H9 (cell line): ENCODE measurements at regions not wholly inside any gene's neighbourhood (a gene's known extent, or its start where the extent isn't known, plus 50 kb on each side); places are given as distances from the start of the nearest gene placed in this dataset.

Experiments used
- DNase-seq: peaks from one replicate; pipeline ENCODE4 v3.0.0-alpha.2; 2017
- H2AFZ ChIP-seq: one replicate; pipeline ENCODE4 v1.6.1; 2013; ENCODE audit warnings: mild to moderate bottlenecking, low read length, control low read depth, moderate library complexity
- H2AK5ac ChIP-seq: 2 replicates; pipeline ENCODE4 v1.6.1; 2013; ENCODE audit warnings: low read length, control low read depth, mixed read lengths; ENCODE audit not compliant: insufficient read length
- H2BK120ac ChIP-seq: one replicate; pipeline ENCODE4 v1.6.1; 2013; ENCODE audit warnings: low read depth, mild to moderate bottlenecking, low read length, control low read depth, inconsistent platforms; ENCODE audit not compliant: poor library complexity, severe bottlenecking
- H2BK12ac ChIP-seq: 2 replicates; pipeline ENCODE4 v1.6.1; 2013; ENCODE audit warnings: low read length, control low read depth, mixed read lengths, low read depth; ENCODE audit not compliant: insufficient read length
- H2BK15ac ChIP-seq: 2 replicates; pipeline ENCODE4 v1.6.1; 2013; ENCODE audit warnings: low read depth, low read length, control low read depth
- H2BK20ac ChIP-seq: one replicate; pipeline ENCODE4 v1.6.1; 2013; ENCODE audit warnings: low read depth, mild to moderate bottlenecking, low read length, control low read depth, inconsistent platforms; ENCODE audit not compliant: poor library complexity, severe bottlenecking
- H2BK5ac ChIP-seq: 2 replicates; pipeline ENCODE4 v1.6.1; 2013; ENCODE audit warnings: low read length, control low read depth, mixed read lengths; ENCODE audit not compliant: insufficient read length
- H3K14ac ChIP-seq: 2 replicates; pipeline ENCODE4 v1.6.1; 2013; ENCODE audit warnings: low read length, control low read depth; ENCODE audit not compliant: insufficient read depth
- H3K18ac ChIP-seq: 2 replicates; pipeline ENCODE4 v1.6.1; 2013; ENCODE audit warnings: low read depth, mild to moderate bottlenecking, mixed read lengths, low read length, control low read depth; ENCODE audit not compliant: insufficient read length
- H3K23ac ChIP-seq: 2 replicates; pipeline ENCODE4 v1.6.1; 2013; ENCODE audit warnings: low read length, control low read depth, mixed read lengths, low read depth; ENCODE audit not compliant: insufficient read length
- H3K23me2 ChIP-seq: 2 replicates; pipeline ENCODE4 v1.6.1; 2013; ENCODE audit warnings: low read depth, mild to moderate bottlenecking, mixed read lengths, low read length, control low read depth; ENCODE audit not compliant: insufficient read length, poor library complexity, severe bottlenecking
- H3K27ac ChIP-seq: 2 replicates; pipeline ENCODE4 v1.5.1; 2013; ENCODE audit warnings: low read length, control low read depth, mixed read lengths, low read depth; ENCODE audit not compliant: insufficient read length
- H3K27me3 ChIP-seq: 2 replicates; pipeline ENCODE4 v1.6.1; 2013; ENCODE audit warnings: low read length, control low read depth, inconsistent platforms; ENCODE audit not compliant: insufficient read depth
- H3K4ac ChIP-seq: 2 replicates; pipeline ENCODE4 v1.6.1; 2013; ENCODE audit warnings: low read depth, mild to moderate bottlenecking, control low read depth, inconsistent platforms, low read length, moderate library complexity
- H3K4me1 ChIP-seq: 2 replicates; pipeline ENCODE4 v1.6.1; 2013; ENCODE audit warnings: low read length, control low read depth, inconsistent platforms; ENCODE audit not compliant: insufficient read depth
- H3K4me2 ChIP-seq: 2 replicates; pipeline ENCODE4 v1.6.1; 2013; ENCODE audit warnings: low read length, control low read depth, mixed read lengths; ENCODE audit not compliant: insufficient read length, insufficient read depth
- H3K56ac ChIP-seq: 2 replicates; pipeline ENCODE4 v1.6.1; 2013; ENCODE audit warnings: low read depth, mild to moderate bottlenecking, mixed read lengths, low read length, control low read depth; ENCODE audit not compliant: insufficient read length
- H3K79me1 ChIP-seq: 2 replicates; pipeline ENCODE4 v1.6.1; 2013; ENCODE audit warnings: low read depth, mild to moderate bottlenecking, moderate library complexity, low read length, control low read depth, inconsistent platforms; ENCODE audit not compliant: insufficient read depth, poor library complexity, severe bottlenecking
- H3K79me2 ChIP-seq: 2 replicates; pipeline ENCODE4 v1.6.1; 2013; ENCODE audit warnings: low read length, control low read depth, inconsistent platforms; ENCODE audit not compliant: insufficient read depth
- H3K9ac ChIP-seq: 2 replicates; pipeline ENCODE4 v1.6.1; 2013; ENCODE audit warnings: low read length, control low read depth, mixed read lengths; ENCODE audit not compliant: insufficient read length; ENCODE audit errors: extremely low read depth
- H3K9me3 ChIP-seq: one replicate; pipeline ENCODE4 v1.6.1; 2013; ENCODE audit warnings: low read depth, low read length, inconsistent platforms; ENCODE audit not compliant: control insufficient read depth
- H3T11ph ChIP-seq: one replicate; pipeline ENCODE4 v1.6.1; 2013; ENCODE audit warnings: mild to moderate bottlenecking, low read length, control low read depth, inconsistent platforms
- H4K20me1 ChIP-seq: one replicate; pipeline ENCODE4 v1.6.1; 2013; ENCODE audit not compliant: control insufficient read depth, insufficient read length, insufficient read depth
- H4K5ac ChIP-seq: 2 replicates; pipeline ENCODE4 v1.6.1; 2013; ENCODE audit warnings: low read depth, mild to moderate bottlenecking, mixed read lengths, low read length, control low read depth; ENCODE audit not compliant: insufficient read length
- H4K8ac ChIP-seq: replicated peaks from 2 replicates; pipeline ENCODE4 v1.6.1; 2013; ENCODE audit warnings: low read length, control low read depth, mixed read lengths, low read depth; ENCODE audit not compliant: insufficient read length
- H4K91ac ChIP-seq: 2 replicates; pipeline ENCODE4 v1.6.1; 2013; ENCODE audit warnings: low read depth, mild to moderate bottlenecking, moderate library complexity, mixed read lengths, low read length, control low read depth; ENCODE audit not compliant: insufficient read length
- H3K27ac Mint-ChIP-seq, 3 experiments: 2 replicates in 2 of 3; 3 replicates in 1 of 3; pipeline ENCODE4 v1.8.0; 2020 to 2021; ENCODE audit warnings: mixed read lengths in 3 of 3, mild to moderate bottlenecking in 1 of 3, moderate library complexity in 1 of 3
- H3K27me3 Mint-ChIP-seq: 2 replicates; pipeline ENCODE4 v1.8.0; 2021; ENCODE audit warnings: low read depth, mild to moderate bottlenecking, moderate library complexity, mixed read lengths
- H3K36me3 Mint-ChIP-seq, 3 experiments: 2 replicates in 2 of 3; 3 replicates in 1 of 3; pipeline ENCODE4 v1.8.0; 2020 to 2021; ENCODE audit warnings: low read depth in 3 of 3, mixed read lengths in 3 of 3; ENCODE audit not compliant: insufficient read depth in 1 of 3
- H3K4me1 Mint-ChIP-seq, 2 experiments: 2 replicates each; pipeline ENCODE4 v1.8.0; 2020; ENCODE audit warnings: mixed read lengths in 2 of 2
- H3K4me3 Mint-ChIP-seq, 2 experiments: 2 replicates in 1 of 2; 3 replicates in 1 of 2; pipeline ENCODE4 v1.8.0; 2020 to 2021; ENCODE audit warnings: mild to moderate bottlenecking in 2 of 2, mixed read lengths in 2 of 2, moderate library complexity in 1 of 2
- H3K9me3 Mint-ChIP-seq, 2 experiments: 2 replicates in 1 of 2; 3 replicates in 1 of 2; pipeline ENCODE4 v1.8.0; 2020; ENCODE audit warnings: mild to moderate bottlenecking in 2 of 2, mixed read lengths in 2 of 2, moderate library complexity in 1 of 2
- WGBS: extraction: QIAGEN DNeasy Blood & Tissue Kit; methylation state at CpG from one replicate; pipeline ENCODE4 v1.1.7; 2013; ENCODE audit warnings: missing lambda C conversion rate, low lambda C conversion rate, mixed read lengths; ENCODE audit not compliant: insufficient read length; ENCODE audit errors: extremely low coverage; 5-methylcytosine and 5-hydroxymethylcytosine counted together
- TF ChIP-seq, protein P1 (sequence below): fragments of 200-600 bp; sonication (generic); conservative IDR thresholded peaks from 3 replicates; pipeline ENCODE4 v1.8.0; 2021; ENCODE audit warnings: antibody characterized with exemption, mild to moderate bottlenecking

DNA sequence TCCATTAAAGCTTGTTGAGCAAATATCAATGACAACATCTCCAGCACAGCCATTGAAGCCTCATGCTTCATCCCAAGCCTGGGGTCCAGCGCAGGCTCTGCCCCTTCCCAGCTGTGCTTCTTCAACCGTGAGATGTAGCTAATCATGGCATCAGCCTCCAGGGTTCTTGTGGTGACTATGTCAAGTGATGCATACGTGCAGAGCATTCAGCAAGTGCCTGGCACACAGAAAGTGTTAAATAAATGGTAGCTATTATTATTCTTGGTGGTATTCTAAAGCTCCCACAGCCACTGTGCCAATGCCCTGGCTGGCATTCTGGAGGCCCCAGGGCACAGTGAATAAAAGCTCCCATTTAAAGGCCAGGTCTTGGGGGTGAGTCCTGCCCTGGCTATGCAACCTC is 146.6 kb downstream of the WDR11 start:
- no peak overlapping the region for H3K18ac ChIP-seq
- H3K23me2 ChIP-seq, result peaks cover 2% of the 10 kb centered on the region

More for the DNA sequence above, 146.6 kb downstream of the WDR11 start:
- Mint-ChIP-seq H3K27ac (no peak overlapping the region), H3K9me3 (peaks cover 0 to 3% of the 10 kb centered on the region in 2 experiments; a peak in 3 of 5 replicates), H3K27me3 (peaks cover 6% of the 10 kb centered on the region), H3K4me1 (peaks cover 13 to 15% of the 10 kb centered on the region in 2 experiments), H3K36me3 (peaks cover 0 to 9% (median 0%) of the 10 kb centered on the region in 3 experiments; a peak in 2 of 7 replicates), H3K4me3 (no peak overlapping the region)
- Histone ChIP-seq H3K9ac (no peak overlapping the region), H3K4ac (no peak overlapping the region), H3K79me2 (no peaks in the 10 kb centered on the region), H3K79me1 (no peaks in the 10 kb centered on the region), H2BK12ac (no peak overlapping the region), H4K91ac (no peak overlapping the region), H2BK120ac (no peak overlapping the region), H4K5ac (no peak overlapping the region), H3K27me3 (no peaks in the 10 kb centered on the region), H3K23ac (no peak overlapping the region), H3K56ac (no peak overlapping the region), H2AK5ac (no peak overlapping the region), H2BK20ac (no peak overlapping the region), H3K4me1 (no peaks in the 10 kb centered on the region), H2BK5ac (no peak overlapping the region), H3K27ac (no peak overlapping the region), H3K9me3 (no peaks in the 10 kb centered on the region), H3K4me2 (no peak overlapping the region), H4K8ac (no peak overlapping the region), H3T11ph (no peak overlapping the region), H2AFZ (no peak overlapping the region), H3K14ac (no peak overlapping the region), H4K20me1 (no peaks in the 10 kb centered on the region), H2BK15ac (no peak overlapping the region)
- TF ChIP-seq, protein P1, sequence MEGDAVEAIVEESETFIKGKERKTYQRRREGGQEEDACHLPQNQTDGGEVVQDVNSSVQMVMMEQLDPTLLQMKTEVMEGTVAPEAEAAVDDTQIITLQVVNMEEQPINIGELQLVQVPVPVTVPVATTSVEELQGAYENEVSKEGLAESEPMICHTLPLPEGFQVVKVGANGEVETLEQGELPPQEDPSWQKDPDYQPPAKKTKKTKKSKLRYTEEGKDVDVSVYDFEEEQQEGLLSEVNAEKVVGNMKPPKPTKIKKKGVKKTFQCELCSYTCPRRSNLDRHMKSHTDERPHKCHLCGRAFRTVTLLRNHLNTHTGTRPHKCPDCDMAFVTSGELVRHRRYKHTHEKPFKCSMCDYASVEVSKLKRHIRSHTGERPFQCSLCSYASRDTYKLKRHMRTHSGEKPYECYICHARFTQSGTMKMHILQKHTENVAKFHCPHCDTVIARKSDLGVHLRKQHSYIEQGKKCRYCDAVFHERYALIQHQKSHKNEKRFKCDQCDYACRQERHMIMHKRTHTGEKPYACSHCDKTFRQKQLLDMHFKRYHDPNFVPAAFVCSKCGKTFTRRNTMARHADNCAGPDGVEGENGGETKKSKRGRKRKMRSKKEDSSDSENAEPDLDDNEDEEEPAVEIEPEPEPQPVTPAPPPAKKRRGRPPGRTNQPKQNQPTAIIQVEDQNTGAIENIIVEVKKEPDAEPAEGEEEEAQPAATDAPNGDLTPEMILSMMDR, result no peak
- DNase-seq, result no peak
- WGBS, result no CpG with 5 or more reads among the region's 3 CpGs
